Cardiac fibroblast (primary cell): ENCODE measurements at regions not wholly inside any gene's neighbourhood (a gene's known extent, or its start where the extent isn't known, plus 50 kb on each side); places are given as distances from the start of the nearest gene placed in this dataset.

Source experiments
- DNase-seq, 2 donors: peaks; one replicate each; pipeline versions ENCODE4 v3.0.0 to v3.0.0-alpha.2; 2010; ENCODE audit warnings: low read depth in 2 of 2
- H3K4me3 ChIP-seq, 2 donors: replicated peaks in 1 of 2; 1 replicate in 1 of 2; 2 replicates in 1 of 2; pipeline ENCODE4 v1.5.1; 2011; ENCODE audit warnings: low read depth in 2 of 2, low read length in 2 of 2, mild to moderate bottlenecking in 2 of 2, moderate library complexity in 1 of 2
- TF ChIP-seq, protein P1 (sequence below): IDR thresholded peaks from one replicate; pipeline ENCODE4 v1.5.1; 2011; ENCODE audit warnings: low read depth, mild to moderate bottlenecking, low read length, inconsistent platforms

- no peak overlapping the region for H3K4me3 ChIP-seq
- TF ChIP-seq, protein P1, sequence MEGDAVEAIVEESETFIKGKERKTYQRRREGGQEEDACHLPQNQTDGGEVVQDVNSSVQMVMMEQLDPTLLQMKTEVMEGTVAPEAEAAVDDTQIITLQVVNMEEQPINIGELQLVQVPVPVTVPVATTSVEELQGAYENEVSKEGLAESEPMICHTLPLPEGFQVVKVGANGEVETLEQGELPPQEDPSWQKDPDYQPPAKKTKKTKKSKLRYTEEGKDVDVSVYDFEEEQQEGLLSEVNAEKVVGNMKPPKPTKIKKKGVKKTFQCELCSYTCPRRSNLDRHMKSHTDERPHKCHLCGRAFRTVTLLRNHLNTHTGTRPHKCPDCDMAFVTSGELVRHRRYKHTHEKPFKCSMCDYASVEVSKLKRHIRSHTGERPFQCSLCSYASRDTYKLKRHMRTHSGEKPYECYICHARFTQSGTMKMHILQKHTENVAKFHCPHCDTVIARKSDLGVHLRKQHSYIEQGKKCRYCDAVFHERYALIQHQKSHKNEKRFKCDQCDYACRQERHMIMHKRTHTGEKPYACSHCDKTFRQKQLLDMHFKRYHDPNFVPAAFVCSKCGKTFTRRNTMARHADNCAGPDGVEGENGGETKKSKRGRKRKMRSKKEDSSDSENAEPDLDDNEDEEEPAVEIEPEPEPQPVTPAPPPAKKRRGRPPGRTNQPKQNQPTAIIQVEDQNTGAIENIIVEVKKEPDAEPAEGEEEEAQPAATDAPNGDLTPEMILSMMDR: no peak
- no peak for DNase-seq
These were observed 958.3 kb downstream of the ADGRL2 start for GRCh38 chr1:82759035-82759434.

- no peak overlapping the region for H3K4me3 ChIP-seq
- TF ChIP-seq, protein P1: no peak
- no peak for DNase-seq
These were observed 954.9 kb downstream of the ADGRL2 start for GRCh38 chr1:82755671-82756070.

DNA sequence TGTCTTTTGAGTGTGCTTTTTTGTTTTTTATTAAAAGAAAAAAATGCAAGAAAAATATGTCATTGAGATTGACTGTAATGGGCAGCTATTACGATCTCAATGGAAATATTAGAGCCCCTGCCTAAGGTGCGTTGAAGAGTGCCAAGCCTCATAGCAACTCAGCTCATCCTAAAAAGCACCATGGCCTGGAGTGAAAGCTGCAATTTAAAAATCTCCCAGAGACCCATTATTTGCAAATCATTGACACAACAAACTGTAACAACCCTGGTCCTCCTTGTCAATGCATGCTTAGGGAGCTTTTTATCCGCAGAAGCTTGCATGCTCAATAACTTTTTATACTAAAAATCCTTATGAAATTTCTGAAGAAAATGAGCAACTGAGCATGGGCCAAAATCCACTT, 954.5 kb downstream of the ADGRL2 start:
- TF ChIP-seq, protein P1: no peak
- no peak for DNase-seq
- no peak overlapping the region for H3K4me3 ChIP-seq

- no peak overlapping the region for H3K4me3 ChIP-seq
- TF ChIP-seq, protein P1: no peak
- DNase-seq: no peak
These were observed 951.3 kb downstream of the ADGRL2 start for GRCh38 chr1:82752046-82752445.

GRCh38 chr1:82733645-82734044, 932.9 kb downstream of the ADGRL2 start:
- H3K4me3 ChIP-seq: no peak overlapping the region
- TF ChIP-seq, protein P1: no peak
- DNase-seq: no peak

DNA sequence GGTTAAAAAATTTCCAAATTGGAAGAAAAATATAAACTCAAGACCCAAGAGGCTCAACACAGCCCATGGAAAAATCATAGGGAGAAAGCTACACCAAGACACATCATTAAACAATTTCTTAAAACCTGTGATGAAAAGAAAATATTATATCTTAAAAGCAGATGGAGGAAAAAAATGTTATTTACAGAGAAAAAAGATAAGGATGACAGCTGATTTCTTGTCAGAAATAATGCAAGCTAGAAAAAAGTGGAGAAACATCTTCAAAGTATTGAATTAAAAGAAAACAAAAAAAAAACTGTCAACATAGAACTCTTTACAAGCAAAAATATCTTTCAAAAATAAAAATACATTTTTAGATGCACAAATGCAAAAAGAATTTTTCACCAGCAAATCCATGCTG, 930.5 kb downstream of the ADGRL2 start:
- TF ChIP-seq, protein P1: no peak
- no peak overlapping the region for H3K4me3 ChIP-seq
- no peak for DNase-seq

- DNase-seq: no peak
- H3K4me3 ChIP-seq: no peak overlapping the region
- TF ChIP-seq, protein P1: no peak
These were observed 927.5 kb downstream of the ADGRL2 start for GRCh38 chr1:82728206-82728605.
